Mesodermal cell (in vitro differentiated cells): ENCODE measurements at regions not wholly inside any gene's neighbourhood (a gene's known extent, or its start where the extent isn't known, plus 50 kb on each side); places are given as distances from the start of the nearest gene placed in this dataset.

Experiments
- H3K27ac ChIP-seq: 2 replicates; pipeline ENCODE4 v1.7.0; 2013; ENCODE audit warnings: mild to moderate bottlenecking, low read depth, low read length, moderate library complexity; ENCODE audit not compliant: severe bottlenecking
- H3K36me3 ChIP-seq: 2 replicates; pipeline ENCODE4 v1.7.1; 2013; ENCODE audit warnings: mild to moderate bottlenecking, low read length, moderate library complexity; ENCODE audit not compliant: control insufficient read depth, insufficient read depth
- H3K4me1 ChIP-seq: one replicate; pipeline ENCODE4 v1.7.1; 2013; ENCODE audit warnings: mild to moderate bottlenecking, low read length; ENCODE audit not compliant: insufficient read depth, control insufficient read depth, poor library complexity, severe bottlenecking
- H3K4me3 ChIP-seq: 2 replicates; pipeline ENCODE4 v1.7.0; 2013; ENCODE audit warnings: low read length, control low read depth, mild to moderate bottlenecking; ENCODE audit not compliant: insufficient read depth, poor library complexity, severe bottlenecking; ENCODE audit errors: extremely low read depth
- H3K9me3 ChIP-seq: 2 replicates; pipeline ENCODE4 v1.7.1; 2013; ENCODE audit warnings: mild to moderate bottlenecking, low read length, moderate library complexity; ENCODE audit not compliant: control insufficient read depth
- whole genome bisulfite sequencing, 2 experiments: methylation state at CpG; one replicate each; pipeline ENCODE4 v1.1.5; 2013; ENCODE audit warnings: missing lambda C conversion rate in 2 of 2; ENCODE audit not compliant: insufficient coverage in 2 of 2; 5-methylcytosine and 5-hydroxymethylcytosine counted together

- WGBS, 2 experiments = 79 to 84% methylated on average over 3 to 4 of the region's 8 CpGs
- no peaks in the 10 kb centered on the region for H3K4me1 ChIP-seq
- H3K36me3 ChIP-seq = no peaks in the 10 kb centered on the region
- no peak overlapping the region for H3K27ac ChIP-seq
- H3K4me3 ChIP-seq = no peak overlapping the region
- no peaks in the 10 kb centered on the region for H3K9me3 ChIP-seq
These were observed 492.4 kb upstream of the ACVR2A start for GRCh38 chr2:147352264-147353071.

- Histone ChIP-seq H3K4me3 (no peak overlapping the region), H3K27ac (no peak overlapping the region), H3K4me1 (no peaks in the 10 kb centered on the region), H3K36me3 (no peaks in the 10 kb centered on the region), H3K9me3 (no peaks in the 10 kb centered on the region)
- WGBS, 2 experiments = 80% methylated on average over 2 of the region's 5 CpGs; no CpG with 5 or more reads in 1 of the 2 experiments
These were observed 493.0 kb upstream of the ACVR2A start for GRCh38 chr2:147351784-147352183.

DNA sequence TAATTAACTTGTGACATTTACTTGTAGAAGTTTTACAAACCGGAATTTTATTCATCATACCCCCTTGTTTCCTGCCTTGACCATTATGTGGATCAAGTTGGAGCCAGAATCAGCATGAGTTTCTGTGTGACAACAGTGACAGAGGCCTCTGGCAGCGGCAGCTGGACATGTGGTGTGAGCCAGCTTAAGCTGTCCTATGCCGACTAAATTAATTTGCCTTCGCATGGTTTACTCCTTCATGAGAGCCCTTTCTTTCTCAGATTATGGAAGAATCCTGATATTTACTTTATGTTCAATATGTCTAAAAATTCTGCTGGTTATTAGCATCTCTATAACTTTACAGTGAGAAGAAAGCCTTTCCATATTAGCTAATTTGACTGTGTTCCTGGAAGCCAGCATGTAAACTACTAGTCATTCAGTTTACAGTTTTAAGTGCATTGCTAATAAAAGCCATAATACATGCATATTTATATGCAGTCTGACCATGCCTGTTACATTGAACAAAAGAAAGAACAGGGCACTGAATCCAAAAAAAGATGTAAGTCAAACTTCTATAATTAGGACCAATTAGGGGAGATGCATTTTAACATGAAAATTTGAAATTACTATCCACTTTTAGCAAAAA is 495.8 kb upstream of the ACVR2A start:
- peaks cover 9% of the 10 kb centered on the region for H3K9me3 ChIP-seq
- H3K4me3 ChIP-seq = no peak overlapping the region
- WGBS, 2 experiments = 80 to 90% methylated on average over 1 of the region's 4 CpGs
- no peaks in the 10 kb centered on the region for H3K36me3 ChIP-seq
- H3K4me1 ChIP-seq = no peaks in the 10 kb centered on the region
- H3K27ac ChIP-seq = no peak overlapping the region

DNA sequence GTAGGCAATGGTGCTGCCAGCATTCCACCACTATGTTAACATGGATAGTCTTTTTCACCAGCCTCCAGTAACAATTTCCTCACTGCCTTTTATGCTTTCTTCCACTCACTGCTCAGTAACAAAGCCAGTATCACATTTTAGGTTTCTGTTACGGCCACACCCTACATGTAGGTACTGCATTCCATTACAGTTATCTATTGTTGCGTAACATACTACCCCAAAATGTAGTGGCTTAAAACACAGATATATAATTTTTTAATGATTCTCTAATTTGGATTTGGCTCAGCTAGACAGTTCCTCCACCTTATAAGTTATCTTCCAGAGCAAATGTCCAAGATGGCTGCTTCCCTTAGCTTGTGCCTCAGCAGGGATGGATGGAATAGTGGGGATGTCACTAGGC is 498.7 kb upstream of the ACVR2A start:
- H3K27ac ChIP-seq = no peak overlapping the region
- no CpG with 5 or more reads among the region's 2 CpGs for WGBS, 2 experiments
- no peak overlapping the region for H3K4me3 ChIP-seq
- H3K4me1 ChIP-seq = no peaks in the 10 kb centered on the region
- peaks cover 9% of the 10 kb centered on the region for H3K9me3 ChIP-seq
- no peaks in the 10 kb centered on the region for H3K36me3 ChIP-seq

- H3K36me3 ChIP-seq = no peaks in the 10 kb centered on the region
- H3K9me3 ChIP-seq = peaks cover 9% of the 10 kb centered on the region
- WGBS, 2 experiments = 100% methylated on average over 1 of the region's 1 CpG
- H3K4me3 ChIP-seq = no peak overlapping the region
- no peaks in the 10 kb centered on the region for H3K4me1 ChIP-seq
- no peak overlapping the region for H3K27ac ChIP-seq
These were observed 499.6 kb upstream of the ACVR2A start for GRCh38 chr2:147345246-147345645.

- H3K9me3 ChIP-seq = peaks cover 9% of the 10 kb centered on the region
- H3K4me1 ChIP-seq = no peaks in the 10 kb centered on the region
- H3K27ac ChIP-seq = no peak overlapping the region
- no peaks in the 10 kb centered on the region for H3K36me3 ChIP-seq
- no CpG with 5 or more reads among the region's 1 CpG for WGBS, 2 experiments
- no peak overlapping the region for H3K4me3 ChIP-seq
These were observed 502.5 kb upstream of the ACVR2A start for GRCh38 chr2:147342329-147342728.

DNA sequence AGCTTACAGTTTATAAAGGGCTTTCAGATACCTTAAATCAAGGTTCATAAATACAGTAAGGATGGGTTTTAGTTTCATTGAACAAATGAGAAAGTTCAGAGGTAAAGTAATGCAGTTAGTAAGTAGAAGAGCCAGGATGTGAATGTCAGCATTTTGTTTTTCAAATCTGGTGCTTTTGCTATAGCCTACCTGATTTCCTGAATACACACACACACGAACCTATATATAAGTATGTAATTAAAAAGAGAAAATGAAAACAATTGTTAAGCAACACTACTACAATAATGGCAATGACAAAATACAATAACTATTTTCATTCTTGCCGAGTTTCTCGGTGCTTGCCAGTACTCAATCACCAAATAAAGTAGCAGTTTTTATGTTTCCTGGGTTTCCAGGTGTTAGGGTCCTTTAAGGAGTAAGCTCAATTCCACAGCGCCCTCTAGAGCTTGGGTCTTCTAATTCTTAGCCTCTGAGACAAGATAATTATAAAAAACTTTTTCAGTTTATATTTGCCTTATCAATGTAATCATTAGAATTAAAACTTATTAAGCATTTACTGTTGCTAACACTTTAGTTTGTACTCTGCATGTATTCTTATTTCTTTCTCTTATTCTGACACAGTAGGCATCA is 512.9 kb upstream of the ACVR2A start:
- Histone ChIP-seq H3K4me3 (no peak overlapping the region), H3K36me3 (no peaks in the 10 kb centered on the region), H3K4me1 (no peaks in the 10 kb centered on the region), H3K9me3 (no peaks in the 10 kb centered on the region), H3K27ac (no peak overlapping the region)
- WGBS, 2 experiments = no CpG with 5 or more reads among the region's 4 CpGs

- no peaks in the 10 kb centered on the region for H3K4me1 ChIP-seq
- no peaks in the 10 kb centered on the region for H3K9me3 ChIP-seq
- H3K4me3 ChIP-seq = no peak overlapping the region
- no peak overlapping the region for H3K27ac ChIP-seq
- 89 to 90% methylated on average over 2 to 3 of the region's 4 CpGs for WGBS, 2 experiments
- no peaks in the 10 kb centered on the region for H3K36me3 ChIP-seq
These were observed 513.9 kb upstream of the ACVR2A start for GRCh38 chr2:147330925-147331324.

GRCh38 chr2:147327613-147328012 is 517.2 kb upstream of the ACVR2A start:
- no peaks in the 10 kb centered on the region for H3K4me1 ChIP-seq
- WGBS, 2 experiments = 76 to 85% methylated on average over 2 to 5 of the region's 6 CpGs
- H3K9me3 ChIP-seq = no peaks in the 10 kb centered on the region
- no peaks in the 10 kb centered on the region for H3K36me3 ChIP-seq
- no peak overlapping the region for H3K27ac ChIP-seq
- no peak overlapping the region for H3K4me3 ChIP-seq

DNA sequence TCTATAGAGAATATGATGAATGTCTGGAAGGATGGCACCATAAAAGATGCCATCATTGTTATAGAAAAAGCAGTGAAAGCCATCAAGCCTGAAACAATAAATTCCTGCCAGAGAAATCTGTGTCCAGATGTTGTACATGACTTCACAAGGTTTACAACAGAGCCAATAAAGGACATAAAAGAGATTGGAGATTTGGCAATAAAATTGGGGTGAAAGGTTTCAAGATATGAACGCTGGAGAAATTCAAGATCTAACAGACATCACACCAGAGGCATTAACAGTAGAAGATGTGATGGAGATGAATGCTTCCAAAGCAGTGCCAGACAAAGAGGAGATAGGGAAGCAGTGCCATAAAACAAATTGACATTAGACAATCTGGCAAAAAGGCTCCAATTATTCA is 518.8 kb upstream of the ACVR2A start:
- Histone ChIP-seq H3K27ac (no peak overlapping the region), H3K4me3 (no peak overlapping the region), H3K4me1 (no peaks in the 10 kb centered on the region), H3K9me3 (peaks cover 10% of the 10 kb centered on the region), H3K36me3 (no peaks in the 10 kb centered on the region)
- 80% methylated on average over 1 of the region's 1 CpG; no CpG with 5 or more reads in 1 of the 2 experiments for WGBS, 2 experiments

GRCh38 chr2:147320146-147320545 is 524.7 kb upstream of the ACVR2A start:
- no peak overlapping the region for H3K27ac ChIP-seq
- no peaks in the 10 kb centered on the region for H3K4me1 ChIP-seq
- H3K9me3 ChIP-seq = peaks cover 10% of the 10 kb centered on the region
- no peaks in the 10 kb centered on the region for H3K36me3 ChIP-seq
- H3K4me3 ChIP-seq = no peak overlapping the region
